GM08714 (cell line): ENCODE measurements at regions not wholly inside any gene's neighbourhood (a gene's known extent, or its start where the extent isn't known, plus 50 kb on each side); places are given as distances from the start of the nearest gene placed in this dataset.

Source experiments
- H3K4me3 ChIP-seq: fragments of 200-500 bp; sonication (Bioruptor generic); 2 replicates; pipeline ENCODE4 v1.5.1; 2014; ENCODE audit warnings: mild to moderate bottlenecking, low read length, inconsistent platforms
- ZNF274 ChIP-seq: IDR thresholded peaks from 2 replicates; pipeline ENCODE4 v1.6.1; 2012; ENCODE audit warnings: mild to moderate bottlenecking, low read depth, low read length

DNA sequence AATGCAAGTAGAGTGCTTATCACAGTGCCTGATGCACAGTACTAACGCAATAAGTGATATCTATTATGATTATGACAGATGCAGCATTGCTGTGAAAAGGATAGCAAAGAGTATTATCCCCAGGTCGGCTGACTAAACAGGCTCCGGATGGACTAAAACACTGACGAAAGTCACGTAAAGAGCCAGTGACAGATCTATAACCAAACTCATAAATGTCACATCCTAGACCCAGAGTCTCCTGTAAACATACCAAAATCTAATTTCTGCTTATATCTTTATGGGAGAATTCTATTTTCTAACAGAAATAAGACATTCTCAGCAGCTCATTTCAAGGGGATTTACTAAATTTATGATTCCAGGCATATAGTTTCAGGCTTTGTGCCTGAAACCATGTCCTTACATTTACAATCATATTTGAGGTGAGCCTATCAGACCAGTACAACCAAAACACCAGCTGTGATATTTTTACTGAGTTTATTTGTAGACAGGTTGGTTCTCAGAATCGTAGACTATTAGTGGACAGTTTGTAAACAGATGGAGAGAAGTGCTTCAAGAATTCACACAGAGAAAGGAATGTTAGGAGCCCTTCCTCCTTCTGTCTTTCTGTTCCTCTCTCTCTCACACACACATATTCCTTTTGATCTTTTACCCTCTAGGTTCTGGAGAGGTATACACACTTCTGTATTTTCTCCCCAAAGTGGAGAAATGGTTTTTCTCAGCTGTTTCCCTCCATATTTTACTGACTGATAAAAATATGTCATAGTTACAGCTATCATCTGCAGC, 52.4 kb upstream of the WDR26 start:
- no peak for TF ChIP-seq ZNF274
- H3K4me3 ChIP-seq = no peak overlapping the region

GRCh38 chr1:224488806-224489499, 54.4 kb upstream of the WDR26 start:
- TF ChIP-seq ZNF274 = no peak
- no peak overlapping the region for H3K4me3 ChIP-seq

- H3K4me3 ChIP-seq = no peak overlapping the region
These were observed 55.2 kb upstream of the WDR26 start for GRCh38 chr1:224489534-224490365.

DNA sequence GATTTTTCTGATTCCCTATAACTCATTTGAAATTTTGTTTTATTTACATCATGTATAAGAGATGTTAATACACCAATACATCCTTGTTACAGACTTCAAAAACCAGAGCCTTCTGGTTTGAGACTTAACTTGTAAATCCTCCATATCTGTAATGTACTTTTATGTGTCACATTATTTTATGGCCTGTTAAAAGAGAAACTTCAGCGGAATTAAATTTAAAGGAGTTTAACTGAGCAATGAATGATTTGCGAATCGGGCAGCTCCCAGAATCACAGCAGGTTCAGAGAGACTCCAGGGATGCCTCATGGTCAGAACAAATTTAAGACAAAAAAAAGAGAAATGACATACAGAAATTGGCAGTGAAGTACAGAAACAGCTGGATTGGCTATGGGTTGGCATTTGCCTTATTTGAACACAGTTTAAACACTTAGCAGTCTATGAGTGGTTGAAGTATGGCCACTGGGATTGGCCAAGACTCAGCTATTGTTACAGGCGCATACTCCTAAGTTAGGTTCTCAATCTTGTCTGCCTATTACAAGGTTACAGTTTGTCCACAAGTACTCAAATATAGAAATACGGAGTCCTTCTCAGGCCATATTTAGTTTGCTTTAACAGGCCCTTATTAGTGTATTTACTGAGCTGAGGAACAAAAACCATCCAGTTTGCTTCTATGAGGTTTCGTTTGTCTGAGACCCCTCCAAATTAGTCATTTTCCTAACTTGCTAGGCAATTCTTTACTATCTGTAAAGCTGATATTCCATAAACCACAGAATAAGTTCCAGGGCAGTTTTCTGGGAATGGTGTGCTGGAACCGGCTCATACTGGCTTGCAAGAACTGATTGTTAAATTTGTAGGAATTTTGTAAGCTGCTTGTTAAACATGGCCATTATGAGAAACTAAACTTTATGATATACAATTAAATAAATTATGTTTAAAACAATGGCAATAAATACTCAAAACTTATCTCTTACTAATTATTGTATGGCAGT, 56.2 kb upstream of the WDR26 start:
- TF ChIP-seq ZNF274 = no peak

More at GRCh38 chr1:224489534-224490365, 55.2 kb upstream of the WDR26 start:
- TF ChIP-seq ZNF274 = no peak

DNA sequence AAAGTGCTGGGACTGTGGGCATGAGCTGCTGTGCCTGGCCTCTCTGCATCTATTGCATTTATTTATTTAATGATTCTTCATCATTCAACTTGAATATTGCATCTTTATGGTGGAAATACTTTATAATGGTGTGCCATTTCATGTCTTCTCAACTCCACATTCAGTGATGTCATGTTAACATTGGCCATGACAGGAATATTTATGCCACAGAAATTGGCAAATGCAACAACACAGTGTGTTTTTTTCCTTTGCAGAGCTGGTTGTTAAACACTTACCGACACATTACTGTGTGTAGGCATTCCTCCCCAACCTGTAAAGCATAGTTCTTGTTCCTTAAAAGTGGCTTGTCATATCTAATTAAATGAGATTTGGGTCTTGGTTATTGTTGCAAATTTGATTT, 57.4 kb upstream of the WDR26 start:
- no peak for TF ChIP-seq ZNF274
- H3K4me3 ChIP-seq = no peak overlapping the region

More for the DNA sequence above, 56.2 kb upstream of the WDR26 start:
- H3K4me3 ChIP-seq = no peak overlapping the region

- TF ChIP-seq ZNF274 = no peak
- H3K4me3 ChIP-seq = no peak overlapping the region
These were observed 58.0 kb upstream of the WDR26 start for GRCh38 chr1:224492632-224493031.

GRCh38 chr1:224493269-224493668, 58.7 kb upstream of the WDR26 start:
- no peak for TF ChIP-seq ZNF274
- no peak overlapping the region for H3K4me3 ChIP-seq

DNA sequence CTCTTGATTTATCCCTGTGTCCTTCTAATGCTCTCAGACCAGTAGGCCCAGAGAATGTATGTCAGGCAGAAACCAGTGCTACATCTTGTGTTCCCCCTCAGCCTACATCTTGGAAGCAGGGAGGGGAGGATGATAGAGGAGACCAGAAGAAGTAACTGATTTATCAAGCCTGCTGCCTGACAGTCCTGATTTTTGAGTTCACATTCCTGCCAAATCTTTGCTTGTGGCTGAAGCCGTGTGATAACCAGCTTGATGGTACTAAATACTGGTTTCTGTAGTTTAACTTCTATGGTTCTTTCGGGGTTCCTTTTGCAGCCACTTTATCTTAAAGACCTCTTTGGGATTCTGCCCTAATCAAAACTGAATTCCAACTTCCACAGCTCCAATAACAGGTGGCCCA, 59.7 kb upstream of the WDR26 start:
- H3K4me3 ChIP-seq = no peak overlapping the region
- no peak for TF ChIP-seq ZNF274

GRCh38 chr1:224495866-224496265, 61.3 kb upstream of the WDR26 start:
- no peak overlapping the region for H3K4me3 ChIP-seq
- no peak for TF ChIP-seq ZNF274

DNA sequence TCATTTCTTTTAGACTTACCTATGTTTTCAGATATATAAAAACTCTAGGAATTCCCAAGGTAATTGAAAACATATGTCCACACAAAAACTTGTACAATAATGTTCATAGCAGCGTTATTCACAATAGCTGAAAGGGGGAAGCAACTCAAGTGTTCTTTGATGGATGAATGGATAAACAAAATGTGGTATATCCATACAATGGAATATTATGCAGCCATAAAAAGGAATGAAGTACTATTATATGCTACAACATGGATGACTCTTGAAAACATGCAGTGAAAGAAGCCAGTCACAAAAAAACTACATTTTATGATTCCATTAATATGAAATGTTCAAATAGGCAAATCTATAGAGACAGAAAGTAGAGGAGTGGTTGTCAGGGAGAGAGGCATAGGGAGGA, 62.2 kb upstream of the WDR26 start:
- TF ChIP-seq ZNF274 = no peak
- H3K4me3 ChIP-seq = no peak overlapping the region

DNA sequence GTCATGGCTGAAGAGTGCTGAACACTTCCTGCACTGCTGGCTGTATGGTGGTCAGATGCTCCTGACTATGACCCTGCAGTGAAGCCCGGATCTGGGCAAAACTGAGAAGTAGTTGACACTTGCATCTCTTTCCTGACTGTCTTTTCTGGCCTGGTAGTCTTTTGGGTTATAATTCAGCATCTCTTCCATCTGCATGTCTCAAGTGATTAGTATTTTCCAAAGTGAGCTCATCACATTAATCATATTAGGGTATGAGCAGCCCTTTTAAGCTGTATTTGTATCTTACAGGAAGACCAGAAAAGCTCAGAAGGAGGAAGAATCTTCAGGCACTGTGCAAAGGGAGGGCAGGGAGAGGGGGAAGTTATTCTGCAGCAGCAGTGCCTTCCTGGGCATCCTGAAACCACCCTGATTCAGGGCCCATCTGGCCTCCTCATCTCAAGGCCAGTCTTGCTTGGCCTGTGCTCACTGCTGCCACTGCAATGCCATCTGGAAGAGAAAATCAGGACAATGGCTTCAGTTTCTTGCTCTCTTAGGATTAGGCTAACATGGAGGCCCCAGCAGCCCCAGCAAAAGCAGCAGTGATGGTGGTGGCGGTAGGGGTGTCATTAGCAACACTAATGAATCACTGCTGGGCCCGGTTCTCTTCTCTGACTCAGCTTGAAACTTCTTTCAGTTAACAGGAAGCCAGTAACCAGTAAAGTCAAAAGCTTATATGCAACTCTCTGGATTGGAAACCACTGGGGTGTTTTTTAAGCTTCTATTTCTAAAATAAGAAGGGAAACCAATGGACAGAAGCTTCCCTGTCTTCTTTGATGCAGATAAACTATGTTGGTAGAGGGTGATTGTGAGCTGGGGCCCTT, 63.3 kb upstream of the WDR26 start:
- TF ChIP-seq ZNF274 = no peak
- H3K4me3 ChIP-seq = peak overlapping the region; percentile 0; the same call in 1 of the 2 replicates

GRCh38 chr1:224498574-224499170, 64.1 kb upstream of the WDR26 start:
- TF ChIP-seq ZNF274 = no peak
- no peak overlapping the region; the same call in 1 of the 2 replicates for H3K4me3 ChIP-seq

GRCh38 chr1:224499204-224499603, 64.6 kb upstream of the WDR26 start:
- TF ChIP-seq ZNF274 = no peak
- H3K4me3 ChIP-seq = no peak overlapping the region
